ENCODE measurements at regions not wholly inside any gene's neighbourhood (a gene's known extent, or its start where the extent isn't known, plus 50 kb on each side); places are given as distances from the start of the nearest gene placed in this dataset.

DNA sequence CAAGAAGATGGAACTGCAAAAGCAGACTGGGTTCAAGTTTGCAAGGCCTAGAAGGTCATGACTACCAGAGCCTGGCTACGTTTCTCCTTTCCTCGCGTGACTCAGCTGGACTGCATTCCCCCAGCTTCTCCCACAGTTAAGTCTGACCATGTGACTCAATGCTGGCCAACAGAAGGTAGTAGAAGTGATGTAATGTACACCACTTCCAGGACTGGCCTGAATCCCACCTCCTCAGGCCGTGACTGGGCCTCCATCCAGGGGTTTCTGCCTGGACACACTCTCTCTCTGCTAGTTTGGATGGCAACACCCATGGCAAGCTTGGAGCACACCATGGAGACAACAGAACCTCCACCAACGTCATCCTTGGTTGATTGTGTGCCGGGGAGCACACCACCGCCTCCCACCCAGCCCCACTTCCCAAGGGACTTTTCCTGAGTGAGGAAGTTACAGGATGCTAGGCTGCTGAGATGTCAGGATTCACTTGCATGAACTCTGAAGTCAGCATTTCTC is 112.0 kb upstream of the CDYL start:
- TF ChIP-seq NFRKB (IDR thresholded peaks at IDR 0.05) (no peak), FOXA1 (IDR thresholded peaks at IDR 0.05) (no peak), ELF4 (IDR thresholded peaks at IDR 0.05) (no peak), BHLHE40 (IDR thresholded peaks at IDR 0.05; ENCODE audit: borderline replicate concordance) (no peak), SP1 (IDR thresholded peaks at IDR 0.05) (no peak), FOXM1 (IDR thresholded peaks at IDR 0.05; ENCODE audit: borderline replicate concordance) (no peak), ARNT (IDR thresholded peaks at IDR 0.05) (no peak), HDGF (IDR thresholded peaks at IDR 0.05; ENCODE audit: borderline replicate concordance) (no peak), LEF1 (IDR thresholded peaks at IDR 0.05; ENCODE audit: borderline replicate concordance) (no peak), SUZ12 (IDR thresholded peaks at IDR 0.05) (no peak), ZNF384 (IDR thresholded peaks at IDR 0.05) (no peak), CTBP1 (IDR thresholded peaks at IDR 0.05; ENCODE audit: borderline replicate concordance) (no peak)
- TF ChIP-seq, protein P1, sequence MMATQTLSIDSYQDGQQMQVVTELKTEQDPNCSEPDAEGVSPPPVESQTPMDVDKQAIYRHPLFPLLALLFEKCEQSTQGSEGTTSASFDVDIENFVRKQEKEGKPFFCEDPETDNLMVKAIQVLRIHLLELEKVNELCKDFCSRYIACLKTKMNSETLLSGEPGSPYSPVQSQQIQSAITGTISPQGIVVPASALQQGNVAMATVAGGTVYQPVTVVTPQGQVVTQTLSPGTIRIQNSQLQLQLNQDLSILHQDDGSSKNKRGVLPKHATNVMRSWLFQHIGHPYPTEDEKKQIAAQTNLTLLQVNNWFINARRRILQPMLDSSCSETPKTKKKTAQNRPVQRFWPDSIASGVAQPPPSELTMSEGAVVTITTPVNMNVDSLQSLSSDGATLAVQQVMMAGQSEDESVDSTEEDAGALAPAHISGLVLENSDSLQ (IDR thresholded peaks at IDR 0.05): no peak

Data from HEK293T (cell line).